ENCODE measurements at regions not wholly inside any gene's neighbourhood (a gene's known extent, or its start where the extent isn't known, plus 50 kb on each side); places are given as distances from the start of the nearest gene placed in this dataset.
"Not testable (repeated sequence)": the region's sequence is repeated elsewhere in the genome, so short reads cannot be mapped to it uniquely, and the experiment has no call there.

- TF ChIP-seq CTCF (IDR thresholded peaks at IDR 0.05) (no peak), ZFX (IDR thresholded peaks at IDR 0.05; ENCODE audit: borderline replicate concordance) (no peak)
Measured at GRCh38 chr6:11379805-11380204, 147.3 kb upstream of the NEDD9 start.

GRCh38 chr6:11378639-11379038 lies 146.2 kb upstream of the NEDD9 start:
- no peak overlapping the region for H3K27ac ChIP-seq
- TF ChIP-seq CTCF (IDR thresholded peaks at IDR 0.05) = no peak
- TF ChIP-seq ZFX (IDR thresholded peaks at IDR 0.05; ENCODE audit: borderline replicate concordance) = no peak

More at GRCh38 chr6:11379805-11380204, 147.3 kb upstream of the NEDD9 start:
- H3K27ac ChIP-seq = no peak overlapping the region

- TF ChIP-seq ZFX (IDR thresholded peaks at IDR 0.05; ENCODE audit: borderline replicate concordance) (no peak), CTCF (IDR thresholded peaks at IDR 0.05) (no peak)
- H3K27ac ChIP-seq = no peak overlapping the region
Measured at GRCh38 chr6:11374036-11375010, 141.9 kb upstream of the NEDD9 start.

- no peak overlapping the region for H3K27ac ChIP-seq
- TF ChIP-seq CTCF (IDR thresholded peaks at IDR 0.05) (no peak), ZFX (IDR thresholded peaks at IDR 0.05; ENCODE audit: borderline replicate concordance) (no peak)
Measured at GRCh38 chr6:11373208-11373607, 140.7 kb upstream of the NEDD9 start.

- H3K27ac ChIP-seq = not testable (repeated sequence)
Measured at GRCh38 chr6:11372186-11372790, 139.8 kb upstream of the NEDD9 start.

- H3K27ac ChIP-seq = no peak overlapping the region
- TF ChIP-seq ZFX (IDR thresholded peaks at IDR 0.05; ENCODE audit: borderline replicate concordance) (no peak), CTCF (IDR thresholded peaks at IDR 0.05) (no peak)
Measured at GRCh38 chr6:11370191-11371018, 137.9 kb upstream of the NEDD9 start.

GRCh38 chr6:11368760-11369159 lies 136.3 kb upstream of the NEDD9 start:
- TF ChIP-seq CTCF (IDR thresholded peaks at IDR 0.05) (no peak), ZFX (IDR thresholded peaks at IDR 0.05; ENCODE audit: borderline replicate concordance) (no peak)
- no peak overlapping the region for H3K27ac ChIP-seq
